K562 (cell line): ENCODE measurements at regions not wholly inside any gene's neighbourhood (a gene's known extent, or its start where the extent isn't known, plus 50 kb on each side); places are given as distances from the start of the nearest gene placed in this dataset.

Experiments
- CHD1 ChIP-seq: fragments of 200-600 bp; sonication (generic); IDR thresholded peaks from one replicate; pipeline ENCODE4 v1.6.1; 2012; ENCODE audit warnings: mild to moderate bottlenecking, moderate library complexity, low read length, inconsistent platforms
- EP300 ChIP-seq: IDR thresholded peaks from 2 replicates; pipeline ENCODE4 v1.6.1; 2012; ENCODE audit warnings: low read length, improper control_type of control experiment
- JUN ChIP-seq, 2 experiments: sonication (generic) in 1 of 2; formaldehyde crosslinking in 1 of 2; IDR thresholded peaks; 2 replicates each; pipeline versions ENCODE4 v1.6.1 to v1.8.0; 2012 to 2022; ENCODE audit warnings: borderline replicate concordance in 2 of 2, mild to moderate bottlenecking in 2 of 2, improper control_type of control experiment in 1 of 2, low read depth in 1 of 2, low read length in 1 of 2, missing genetic modification reagents in 1 of 2
- KLF16 ChIP-seq: IDR thresholded peaks from 2 replicates; pipeline ENCODE4 v1.6.1; 2016; ENCODE audit warnings: antibody characterized with exemption
- MEF2D ChIP-seq: conservative IDR thresholded peaks from 2 replicates; pipeline ENCODE4 v1.6.1; 2016; ENCODE audit warnings: low read depth, missing genetic modification characterization, missing compliant biosample characterization
- SIN3B ChIP-seq: fragments of 450-650 bp; IDR thresholded peaks from 2 replicates; pipeline ENCODE4 v1.6.1; 2017; ENCODE audit warnings: low read depth, mild to moderate bottlenecking, moderate library complexity
- ZEB2 ChIP-seq: fragments of 450-650 bp; IDR thresholded peaks from 2 replicates; pipeline ENCODE4 v1.6.1; 2016
- ZNF316 ChIP-seq: fragments of 450-650 bp; IDR thresholded peaks from 2 replicates; pipeline ENCODE4 v1.6.1; 2016
- ZNF778 ChIP-seq: fragments of 450-650 bp; formaldehyde crosslinking; IDR thresholded peaks from 2 replicates; pipeline ENCODE4 v1.4.0; 2020; ENCODE audit warnings: mild to moderate bottlenecking, moderate library complexity
- ZNF79 ChIP-seq: fragments of 250-450 bp; sonication (Bioruptor Pico); IDR thresholded peaks from 2 replicates; pipeline ENCODE4 v1.4.0; 2020; ENCODE audit warnings: low read depth, mild to moderate bottlenecking, moderate library complexity
- TF ChIP-seq, protein P1 (sequence below): fragments of 250-450 bp; sonication (Bioruptor Pico); IDR thresholded peaks from 2 replicates; pipeline ENCODE4 v1.4.0; 2020; ENCODE audit warnings: mild to moderate bottlenecking, moderate library complexity
- TF ChIP-seq, protein P2 (sequence below): fragments of 250-450 bp; sonication (Bioruptor Pico); IDR thresholded peaks from 2 replicates; pipeline ENCODE4 v1.8.0; 2021; ENCODE audit warnings: moderate library complexity, mild to moderate bottlenecking, inconsistent platforms
- TF ChIP-seq, protein P3 (sequence below): fragments of 250-450 bp; sonication (Bioruptor Pico); IDR thresholded peaks from 2 replicates; pipeline ENCODE4 v1.5.0; 2021
- TF ChIP-seq, protein P4 (sequence below), 3 experiments: IDR thresholded peaks in 2 of 3; conservative IDR thresholded peaks in 1 of 3; 2 replicates each; pipeline ENCODE4 v1.5.1; 2011 to 2012; ENCODE audit warnings: low read length in 3 of 3, mild to moderate bottlenecking in 3 of 3, control low read depth in 2 of 3, improper control_type of control experiment in 1 of 3, inconsistent platforms in 1 of 3, low read depth in 1 of 3, mixed read lengths in 1 of 3, moderate library complexity in 1 of 3; ENCODE audit not compliant: insufficient read depth in 2 of 3
- TF ChIP-seq, protein P5 (sequence below): fragments of 450-650 bp; IDR thresholded peaks from 2 replicates; pipeline ENCODE4 v1.6.1; 2016; ENCODE audit warnings: low read depth, mild to moderate bottlenecking, moderate library complexity
- TF ChIP-seq, protein P6 (sequence below): sonication (generic); formaldehyde crosslinking; IDR thresholded peaks from 2 replicates; pipeline ENCODE4 v1.8.1; 2023; ENCODE audit warnings: mild to moderate bottlenecking, missing genetic modification reagents

DNA sequence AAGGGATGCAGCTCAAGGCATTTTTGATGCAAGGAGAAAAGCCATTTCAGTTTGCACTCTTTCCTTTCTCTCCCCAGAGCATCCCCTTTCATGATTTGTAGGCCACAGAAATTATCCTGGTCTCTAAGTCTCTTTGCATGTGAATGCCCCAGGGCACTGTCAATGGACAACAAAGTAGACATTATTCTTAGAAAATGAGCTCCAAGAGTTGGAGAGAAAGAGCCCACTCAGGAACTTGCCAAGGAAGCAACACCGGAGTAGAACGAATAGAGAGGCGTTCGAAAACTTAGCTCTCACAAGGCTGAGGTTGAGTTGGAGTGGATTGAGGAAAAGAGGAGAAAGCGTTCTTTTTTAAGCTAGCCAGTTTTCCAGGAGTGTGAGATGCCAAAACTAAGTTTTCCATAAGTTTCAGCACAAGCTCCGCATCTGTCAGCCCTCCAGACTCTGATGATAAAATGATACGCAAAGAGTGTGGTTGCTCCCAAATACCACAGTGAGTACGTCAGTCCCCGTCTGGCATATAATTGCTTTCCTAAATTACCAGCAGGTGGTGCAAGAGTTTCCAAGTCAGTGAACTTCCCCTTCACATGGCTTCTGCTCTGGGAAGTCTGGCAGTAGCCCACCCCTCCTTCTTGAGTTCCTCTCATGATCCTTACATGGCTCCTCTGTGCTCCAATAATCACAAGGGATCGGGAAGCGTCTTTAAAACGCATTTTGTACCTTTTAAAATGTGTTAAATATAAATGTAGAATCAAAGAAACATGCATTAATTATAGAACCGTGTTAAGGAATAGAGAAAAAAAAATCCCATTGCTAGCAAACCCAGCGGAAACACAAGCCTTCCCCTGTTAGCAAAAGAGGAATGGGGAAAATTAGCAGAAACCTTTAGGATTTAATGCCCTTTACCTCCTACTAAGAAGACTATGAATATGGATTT is 1060.6 kb upstream of the FANCL start (continued):
- TF ChIP-seq JUN (IDR thresholded peaks at IDR 0.05; ENCODE audit: borderline replicate concordance, low read depth, low read length) (peak; percentile 50; the same call in 1 of the 2 replicates), JUN (CRISPR knock-in tag; IDR thresholded peaks at IDR 0.05; ENCODE audit: borderline replicate concordance) (no peak), MEF2D (no peak), ZNF316 (no peak), SIN3B (no peak), KLF16 (no peak), EP300 (no peak), CHD1 (no peak), ZNF79 (CRISPR knock-in tag) (no peak), ZEB2 (no peak), ZNF778 (CRISPR knock-in tag) (no peak)
- TF ChIP-seq, protein P1, sequence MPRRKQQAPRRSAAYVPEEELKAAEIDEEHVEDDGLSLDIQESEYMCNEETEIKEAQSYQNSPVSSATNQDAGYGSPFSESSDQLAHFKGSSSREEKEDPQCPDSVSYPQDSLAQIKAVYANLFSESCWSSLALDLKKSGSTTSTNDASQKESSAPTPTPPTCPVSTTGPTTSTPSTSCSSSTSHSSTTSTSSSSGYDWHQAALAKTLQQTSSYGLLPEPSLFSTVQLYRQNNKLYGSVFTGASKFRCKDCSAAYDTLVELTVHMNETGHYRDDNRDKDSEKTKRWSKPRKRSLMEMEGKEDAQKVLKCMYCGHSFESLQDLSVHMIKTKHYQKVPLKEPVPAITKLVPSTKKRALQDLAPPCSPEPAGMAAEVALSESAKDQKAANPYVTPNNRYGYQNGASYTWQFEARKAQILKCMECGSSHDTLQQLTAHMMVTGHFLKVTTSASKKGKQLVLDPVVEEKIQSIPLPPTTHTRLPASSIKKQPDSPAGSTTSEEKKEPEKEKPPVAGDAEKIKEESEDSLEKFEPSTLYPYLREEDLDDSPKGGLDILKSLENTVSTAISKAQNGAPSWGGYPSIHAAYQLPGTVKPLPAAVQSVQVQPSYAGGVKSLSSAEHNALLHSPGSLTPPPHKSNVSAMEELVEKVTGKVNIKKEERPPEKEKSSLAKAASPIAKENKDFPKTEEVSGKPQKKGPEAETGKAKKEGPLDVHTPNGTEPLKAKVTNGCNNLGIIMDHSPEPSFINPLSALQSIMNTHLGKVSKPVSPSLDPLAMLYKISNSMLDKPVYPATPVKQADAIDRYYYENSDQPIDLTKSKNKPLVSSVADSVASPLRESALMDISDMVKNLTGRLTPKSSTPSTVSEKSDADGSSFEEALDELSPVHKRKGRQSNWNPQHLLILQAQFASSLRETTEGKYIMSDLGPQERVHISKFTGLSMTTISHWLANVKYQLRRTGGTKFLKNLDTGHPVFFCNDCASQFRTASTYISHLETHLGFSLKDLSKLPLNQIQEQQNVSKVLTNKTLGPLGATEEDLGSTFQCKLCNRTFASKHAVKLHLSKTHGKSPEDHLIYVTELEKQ (CRISPR knock-in tag) = no peak
- TF ChIP-seq, protein P2, sequence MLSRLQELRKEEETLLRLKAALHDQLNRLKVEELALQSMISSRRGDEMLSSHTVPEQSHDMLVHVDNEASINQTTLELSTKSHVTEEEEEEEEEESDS (CRISPR knock-in tag) = no peak
- TF ChIP-seq, protein P3, sequence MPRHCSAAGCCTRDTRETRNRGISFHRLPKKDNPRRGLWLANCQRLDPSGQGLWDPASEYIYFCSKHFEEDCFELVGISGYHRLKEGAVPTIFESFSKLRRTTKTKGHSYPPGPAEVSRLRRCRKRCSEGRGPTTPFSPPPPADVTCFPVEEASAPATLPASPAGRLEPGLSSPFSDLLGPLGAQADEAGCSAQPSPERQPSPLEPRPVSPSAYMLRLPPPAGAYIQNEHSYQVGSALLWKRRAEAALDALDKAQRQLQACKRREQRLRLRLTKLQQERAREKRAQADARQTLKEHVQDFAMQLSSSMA (CRISPR knock-in tag) = no peak
- TF ChIP-seq, protein P4, sequence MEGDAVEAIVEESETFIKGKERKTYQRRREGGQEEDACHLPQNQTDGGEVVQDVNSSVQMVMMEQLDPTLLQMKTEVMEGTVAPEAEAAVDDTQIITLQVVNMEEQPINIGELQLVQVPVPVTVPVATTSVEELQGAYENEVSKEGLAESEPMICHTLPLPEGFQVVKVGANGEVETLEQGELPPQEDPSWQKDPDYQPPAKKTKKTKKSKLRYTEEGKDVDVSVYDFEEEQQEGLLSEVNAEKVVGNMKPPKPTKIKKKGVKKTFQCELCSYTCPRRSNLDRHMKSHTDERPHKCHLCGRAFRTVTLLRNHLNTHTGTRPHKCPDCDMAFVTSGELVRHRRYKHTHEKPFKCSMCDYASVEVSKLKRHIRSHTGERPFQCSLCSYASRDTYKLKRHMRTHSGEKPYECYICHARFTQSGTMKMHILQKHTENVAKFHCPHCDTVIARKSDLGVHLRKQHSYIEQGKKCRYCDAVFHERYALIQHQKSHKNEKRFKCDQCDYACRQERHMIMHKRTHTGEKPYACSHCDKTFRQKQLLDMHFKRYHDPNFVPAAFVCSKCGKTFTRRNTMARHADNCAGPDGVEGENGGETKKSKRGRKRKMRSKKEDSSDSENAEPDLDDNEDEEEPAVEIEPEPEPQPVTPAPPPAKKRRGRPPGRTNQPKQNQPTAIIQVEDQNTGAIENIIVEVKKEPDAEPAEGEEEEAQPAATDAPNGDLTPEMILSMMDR (IDR thresholded peaks at IDR 0.05 in 2 of 3, conservative IDR thresholded peaks at IDR 0.05 in 1 of 3; ENCODE audit: insufficient read depth in 2 of 3, low read depth in 1 of 3, low read length in 3 of 3) = peak; percentile 25 to 50 (median 44); a peak in 5 of 6 replicates
- TF ChIP-seq, protein P5, sequence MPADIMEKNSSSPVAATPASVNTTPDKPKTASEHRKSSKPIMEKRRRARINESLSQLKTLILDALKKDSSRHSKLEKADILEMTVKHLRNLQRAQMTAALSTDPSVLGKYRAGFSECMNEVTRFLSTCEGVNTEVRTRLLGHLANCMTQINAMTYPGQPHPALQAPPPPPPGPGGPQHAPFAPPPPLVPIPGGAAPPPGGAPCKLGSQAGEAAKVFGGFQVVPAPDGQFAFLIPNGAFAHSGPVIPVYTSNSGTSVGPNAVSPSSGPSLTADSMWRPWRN = no peak
- TF ChIP-seq, protein P6, sequence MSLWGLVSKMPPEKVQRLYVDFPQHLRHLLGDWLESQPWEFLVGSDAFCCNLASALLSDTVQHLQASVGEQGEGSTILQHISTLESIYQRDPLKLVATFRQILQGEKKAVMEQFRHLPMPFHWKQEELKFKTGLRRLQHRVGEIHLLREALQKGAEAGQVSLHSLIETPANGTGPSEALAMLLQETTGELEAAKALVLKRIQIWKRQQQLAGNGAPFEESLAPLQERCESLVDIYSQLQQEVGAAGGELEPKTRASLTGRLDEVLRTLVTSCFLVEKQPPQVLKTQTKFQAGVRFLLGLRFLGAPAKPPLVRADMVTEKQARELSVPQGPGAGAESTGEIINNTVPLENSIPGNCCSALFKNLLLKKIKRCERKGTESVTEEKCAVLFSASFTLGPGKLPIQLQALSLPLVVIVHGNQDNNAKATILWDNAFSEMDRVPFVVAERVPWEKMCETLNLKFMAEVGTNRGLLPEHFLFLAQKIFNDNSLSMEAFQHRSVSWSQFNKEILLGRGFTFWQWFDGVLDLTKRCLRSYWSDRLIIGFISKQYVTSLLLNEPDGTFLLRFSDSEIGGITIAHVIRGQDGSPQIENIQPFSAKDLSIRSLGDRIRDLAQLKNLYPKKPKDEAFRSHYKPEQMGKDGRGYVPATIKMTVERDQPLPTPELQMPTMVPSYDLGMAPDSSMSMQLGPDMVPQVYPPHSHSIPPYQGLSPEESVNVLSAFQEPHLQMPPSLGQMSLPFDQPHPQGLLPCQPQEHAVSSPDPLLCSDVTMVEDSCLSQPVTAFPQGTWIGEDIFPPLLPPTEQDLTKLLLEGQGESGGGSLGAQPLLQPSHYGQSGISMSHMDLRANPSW (CRISPR knock-in tag) = no peak
- TF ChIP-seq, all 486 proteins: peak for 7
